Fibroblast of the aortic adventitia (primary cell): ENCODE measurements at regions not wholly inside any gene's neighbourhood (a gene's known extent, or its start where the extent isn't known, plus 50 kb on each side); places are given as distances from the start of the nearest gene placed in this dataset. TPM values are rescaled to one million over a fixed set of nuclear protein-coding genes. Genes with fewer than 3 reads are reported as not detected.

ENCODE experiments used
- DNase-seq: peaks from one replicate; pipeline ENCODE4 v3.0.0-alpha.2; 2010; ENCODE audit warnings: low read depth
- H3K4me3 ChIP-seq: 2 replicates; pipeline ENCODE4 v1.5.1; 2011; ENCODE audit warnings: low read depth, mild to moderate bottlenecking, control low read depth, low read length, moderate library complexity
- small RNA-seq: library from RNA; depleted of rRNA; stranded (forward); fragments of <200 nt; gene quantifications from one replicate; pipeline ENCODE3, GENCODE V24; 2012
- TF ChIP-seq, protein P1 (sequence below): IDR thresholded peaks from 2 replicates; pipeline ENCODE4 v1.5.1; 2011; ENCODE audit warnings: mild to moderate bottlenecking, low read length, control low read depth, inconsistent platforms; ENCODE audit not compliant: insufficient read depth

DNA sequence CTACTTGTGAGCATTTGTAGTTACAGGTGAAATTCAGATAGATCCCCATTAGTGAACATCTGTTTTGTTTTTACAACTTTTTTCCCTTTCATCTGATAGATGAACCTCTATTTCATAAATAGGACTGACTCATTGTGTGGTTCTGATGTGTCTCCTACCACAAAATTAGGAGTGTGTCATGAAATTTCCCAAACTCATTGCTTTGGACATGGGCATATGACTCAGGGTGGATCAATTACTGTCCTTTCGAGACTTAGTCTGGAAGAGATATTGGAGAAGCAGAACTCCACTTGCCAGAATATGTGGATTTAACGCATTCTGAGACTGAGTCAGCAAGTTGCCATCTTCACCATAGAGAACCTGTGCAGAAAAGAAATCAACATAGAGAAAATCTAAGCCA lies 53.5 kb upstream of the PCDH10 start:
- DNase-seq = no peak

DNA sequence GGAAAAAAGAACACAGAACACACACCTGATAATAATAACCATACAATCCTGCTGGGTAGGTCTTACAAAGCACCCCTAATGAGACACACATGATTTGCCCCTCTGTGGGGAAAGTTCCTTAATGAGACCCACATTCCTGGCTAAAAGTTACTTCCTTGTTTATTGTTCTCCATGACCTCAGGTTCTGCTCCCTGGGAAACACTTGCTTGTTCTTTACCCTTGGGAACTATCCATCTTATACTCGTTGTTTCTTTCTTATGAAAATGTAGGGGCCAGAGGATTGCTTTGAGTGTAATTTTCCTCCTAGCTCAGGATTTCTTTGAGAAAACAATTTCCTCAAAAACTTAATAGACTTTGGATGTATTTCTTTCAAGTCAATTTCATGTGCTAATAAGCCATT lies 52.1 kb upstream of the PCDH10 start:
- no peak for DNase-seq
- TF ChIP-seq, protein P1, sequence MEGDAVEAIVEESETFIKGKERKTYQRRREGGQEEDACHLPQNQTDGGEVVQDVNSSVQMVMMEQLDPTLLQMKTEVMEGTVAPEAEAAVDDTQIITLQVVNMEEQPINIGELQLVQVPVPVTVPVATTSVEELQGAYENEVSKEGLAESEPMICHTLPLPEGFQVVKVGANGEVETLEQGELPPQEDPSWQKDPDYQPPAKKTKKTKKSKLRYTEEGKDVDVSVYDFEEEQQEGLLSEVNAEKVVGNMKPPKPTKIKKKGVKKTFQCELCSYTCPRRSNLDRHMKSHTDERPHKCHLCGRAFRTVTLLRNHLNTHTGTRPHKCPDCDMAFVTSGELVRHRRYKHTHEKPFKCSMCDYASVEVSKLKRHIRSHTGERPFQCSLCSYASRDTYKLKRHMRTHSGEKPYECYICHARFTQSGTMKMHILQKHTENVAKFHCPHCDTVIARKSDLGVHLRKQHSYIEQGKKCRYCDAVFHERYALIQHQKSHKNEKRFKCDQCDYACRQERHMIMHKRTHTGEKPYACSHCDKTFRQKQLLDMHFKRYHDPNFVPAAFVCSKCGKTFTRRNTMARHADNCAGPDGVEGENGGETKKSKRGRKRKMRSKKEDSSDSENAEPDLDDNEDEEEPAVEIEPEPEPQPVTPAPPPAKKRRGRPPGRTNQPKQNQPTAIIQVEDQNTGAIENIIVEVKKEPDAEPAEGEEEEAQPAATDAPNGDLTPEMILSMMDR = no peak
- no peak overlapping the region for H3K4me3 ChIP-seq

More for the DNA sequence above, 53.5 kb upstream of the PCDH10 start:
- TF ChIP-seq, protein P1 = no peak
- H3K4me3 ChIP-seq = no peak overlapping the region

Small RNAs in the stretch of these regions (small RNA-seq; reads per million reads assigned to genes)
- gene AC096711.1 = not detected
